Hippocampal formation (tissue), 2 donors: ENCODE measurements at regions not wholly inside any gene's neighbourhood (a gene's known extent, or its start where the extent isn't known, plus 50 kb on each side); places are given as distances from the start of the nearest gene placed in this dataset.
A peak's percentile ranks its signal among the peaks of the same experiment; 100 is the strongest.

Experiments
- DNase-seq, 2 donors: peaks; one replicate each; lab custom pipeline; 2025; lab: John Stamatoyannopoulos, UW

GRCh38 chr15:61742591-61742990 is 317.7 kb downstream of the VPS13C start:
- no peak for DNase-seq

- DNase-seq: no peak
Measured at GRCh38 chr15:61736790-61737189, 323.5 kb downstream of the VPS13C start.

GRCh38 chr15:61731099-61731498 is 329.1 kb downstream of the VPS13C start:
- DNase-seq: no peak

- no peak for DNase-seq
Measured at GRCh38 chr15:61729646-61730045, 330.6 kb downstream of the VPS13C start.

GRCh38 chr15:61726166-61726565 is 334.1 kb downstream of the VPS13C start:
- DNase-seq: no peak

GRCh38 chr15:61725251-61725650 is 335.0 kb downstream of the VPS13C start:
- DNase-seq: no peak

- DNase-seq: peak in 1 of 2 donors; percentile 13
Measured at GRCh38 chr15:61724251-61724939, 335.9 kb downstream of the VPS13C start.

- DNase-seq: no peak
Measured at GRCh38 chr15:61721418-61721817, 338.8 kb downstream of the VPS13C start.

- DNase-seq: no peak
Measured at GRCh38 chr15:61720197-61720704, 340.0 kb downstream of the VPS13C start.

GRCh38 chr15:61715082-61715481 is 345.2 kb downstream of the VPS13C start:
- DNase-seq: no peak

GRCh38 chr15:61712129-61712759 is 348.0 kb downstream of the VPS13C start:
- DNase-seq: peak in 1 of 2 donors; percentile 30

- DNase-seq: no peak
Measured at GRCh38 chr15:61702224-61703020, 357.8 kb downstream of the VPS13C start.

- no peak for DNase-seq
Measured at GRCh38 chr15:61701455-61701854, 358.8 kb downstream of the VPS13C start.

- no peak for DNase-seq
Measured at GRCh38 chr15:61700803-61701202, 359.4 kb downstream of the VPS13C start.

- DNase-seq: no peak
Measured at GRCh38 chr15:61697796-61698195, 362.5 kb downstream of the VPS13C start.

- no peak for DNase-seq
Measured at GRCh38 chr15:61689067-61689466, 371.2 kb downstream of the VPS13C start.

- DNase-seq: no peak
Measured at GRCh38 chr15:61687651-61688050, 372.6 kb downstream of the VPS13C start.

GRCh38 chr15:61687124-61687523 is 373.1 kb downstream of the VPS13C start:
- DNase-seq: no peak

GRCh38 chr15:61685971-61686370 is 374.3 kb downstream of the VPS13C start:
- no peak for DNase-seq

- DNase-seq: no peak
Measured at GRCh38 chr15:61685534-61685933, 374.7 kb downstream of the VPS13C start.

GRCh38 chr15:61684749-61685467 is 375.3 kb downstream of the VPS13C start:
- DNase-seq: no peak
